ENCODE measurements at regions not wholly inside any gene's neighbourhood (a gene's known extent, or its start where the extent isn't known, plus 50 kb on each side); places are given as distances from the start of the nearest gene placed in this dataset.

DNA sequence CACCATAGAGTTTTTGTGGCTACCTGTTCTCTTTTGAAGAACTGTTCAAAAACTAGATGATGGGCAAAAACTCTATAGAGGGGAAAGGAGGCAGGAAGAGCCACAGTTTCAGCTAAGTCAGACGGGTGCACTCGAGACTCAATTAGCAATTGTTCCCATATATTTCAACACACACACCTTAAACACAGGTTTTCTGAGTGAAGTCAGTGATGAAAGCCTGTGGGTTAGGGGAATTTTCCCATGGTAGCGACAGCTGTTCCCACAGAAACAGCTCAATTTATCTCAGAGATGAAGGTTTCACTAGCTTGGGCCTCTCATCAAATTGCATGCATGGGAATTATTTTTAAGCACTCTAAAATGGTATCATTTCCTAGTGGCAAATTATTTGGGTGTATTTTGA, 143.4 kb downstream of the ZIC5 start:
- no peak for TF ChIP-seq CTCF (IDR thresholded peaks at IDR 0.05)
- TF ChIP-seq POLR2A (IDR thresholded peaks at IDR 0.05) = no peak
